Activated naive CD4-positive, alpha-beta T cell treated with anti-CD3 and anti-CD28 coated beads, Interleukin-2, amount 50 U/mL, for 72 hours (primary cell): ENCODE measurements at regions not wholly inside any gene's neighbourhood (a gene's known extent, or its start where the extent isn't known, plus 50 kb on each side); places are given as distances from the start of the nearest gene placed in this dataset.

Experiments
- ATAC-seq, 2 donors: fragments of 150-1000 bp; cut with Tn5 transposase; 2 replicates each; pipeline ENCODE4 v1.10.0; 2021; ENCODE audit warnings: mild to moderate bottlenecking in 2 of 2, moderate library complexity in 2 of 2
- DNase-seq, 2 donors: peaks; one replicate each; pipeline ENCODE4 v3.0.0; 2021 to 2022; ENCODE audit warnings: low spot score in 2 of 2
- H3K27ac Mint-ChIP-seq, 2 donors: one replicate each; pipeline ENCODE4 v1.8.0; 2022; ENCODE audit warnings: mild to moderate bottlenecking in 2 of 2, mixed read lengths in 2 of 2
- H3K36me3 Mint-ChIP-seq, 2 donors: one replicate each; pipeline ENCODE4 v1.8.0; 2022; ENCODE audit warnings: mixed read lengths in 2 of 2
- H3K9me3 Mint-ChIP-seq, 2 donors: one replicate each; pipeline ENCODE4 v1.8.0; 2022; ENCODE audit warnings: mixed read lengths in 2 of 2

GRCh38 chr2:217681791-217682190, 321.0 kb downstream of the TNS1 start:
- Mint-ChIP-seq H3K9me3 (peaks cover 0 to 5% of the 10 kb centered on the region in 2 donors), H3K27ac (no peak overlapping the region), H3K36me3 (peaks cover 0 to 8% of the 10 kb centered on the region in 2 donors)
- ATAC-seq, result no peak
- DNase-seq, result no peak

GRCh38 chr2:217680381-217680780, 322.4 kb downstream of the TNS1 start:
- ATAC-seq (no peak), DNase-seq (no peak)
- Mint-ChIP-seq H3K36me3 (peaks cover 0 to 8% of the 10 kb centered on the region in 2 donors), H3K27ac (no peak overlapping the region), H3K9me3 (peaks cover 0 to 5% of the 10 kb centered on the region in 2 donors)

GRCh38 chr2:217673627-217674026, 329.2 kb downstream of the TNS1 start:
- ATAC-seq, result no peak

GRCh38 chr2:217672472-217672871, 330.3 kb downstream of the TNS1 start:
- Mint-ChIP-seq H3K9me3 (peaks cover 0 to 5% of the 10 kb centered on the region in 2 donors), H3K36me3 (peaks cover 0 to 5% of the 10 kb centered on the region in 2 donors), H3K27ac (no peak overlapping the region)
- ATAC-seq (no peak), DNase-seq (no peak)

More at GRCh38 chr2:217673627-217674026, 329.2 kb downstream of the TNS1 start:
- Mint-ChIP-seq H3K9me3 (peaks cover 0 to 5% of the 10 kb centered on the region in 2 donors), H3K27ac (no peak overlapping the region), H3K36me3 (peaks cover 0 to 8% of the 10 kb centered on the region in 2 donors)
- DNase-seq, result no peak

DNA sequence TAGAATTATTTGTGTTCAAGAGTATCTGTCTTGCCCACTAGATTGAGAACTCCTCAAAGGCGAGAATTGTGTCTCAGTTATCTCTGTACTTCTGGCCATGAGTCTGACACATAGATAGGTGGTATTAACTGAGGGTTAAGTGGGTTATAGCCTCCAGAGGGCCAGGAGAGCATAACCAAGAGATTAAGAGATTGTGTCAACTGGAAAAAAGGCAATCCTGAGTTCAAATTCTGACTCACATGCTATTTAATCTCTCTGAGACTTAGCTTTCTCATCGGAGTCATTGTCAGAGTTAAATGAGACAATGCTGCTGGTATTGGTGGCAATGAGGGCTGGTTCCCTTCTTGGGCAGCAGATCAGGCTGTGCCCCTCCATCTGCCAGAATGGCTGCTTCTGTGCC, 330.9 kb downstream of the TNS1 start:
- no peak overlapping the region for H3K27ac Mint-ChIP-seq
- peaks cover 0 to 5% of the 10 kb centered on the region in 2 donors for H3K9me3 Mint-ChIP-seq
- no peaks in the 10 kb centered on the region for H3K36me3 Mint-ChIP-seq
- ATAC-seq (no peak), DNase-seq (no peak)

DNA sequence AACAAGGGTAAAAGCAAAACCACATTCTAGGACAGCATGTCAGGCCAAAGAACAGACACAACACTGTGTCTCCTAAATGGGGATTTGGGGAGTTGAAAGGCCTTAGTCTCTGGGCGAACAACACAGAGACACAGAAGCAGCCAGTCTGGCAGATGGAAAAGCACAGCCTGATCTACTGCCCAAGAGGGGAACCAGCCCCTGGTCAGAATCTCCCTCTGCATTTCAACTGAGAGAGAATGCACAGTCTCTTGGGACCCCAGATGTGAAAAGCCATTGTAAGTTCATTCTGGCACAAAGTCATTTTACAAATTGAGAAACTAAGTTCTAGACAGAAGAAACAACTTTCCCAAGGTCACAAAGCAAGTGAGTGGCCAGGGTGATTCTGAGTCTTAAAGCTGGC, 331.7 kb downstream of the TNS1 start:
- H3K9me3 Mint-ChIP-seq, result peaks cover 0 to 5% of the 10 kb centered on the region in 2 donors
- DNase-seq, result no peak
- ATAC-seq, result no peak
- no peaks in the 10 kb centered on the region for H3K36me3 Mint-ChIP-seq
- no peak overlapping the region for H3K27ac Mint-ChIP-seq

DNA sequence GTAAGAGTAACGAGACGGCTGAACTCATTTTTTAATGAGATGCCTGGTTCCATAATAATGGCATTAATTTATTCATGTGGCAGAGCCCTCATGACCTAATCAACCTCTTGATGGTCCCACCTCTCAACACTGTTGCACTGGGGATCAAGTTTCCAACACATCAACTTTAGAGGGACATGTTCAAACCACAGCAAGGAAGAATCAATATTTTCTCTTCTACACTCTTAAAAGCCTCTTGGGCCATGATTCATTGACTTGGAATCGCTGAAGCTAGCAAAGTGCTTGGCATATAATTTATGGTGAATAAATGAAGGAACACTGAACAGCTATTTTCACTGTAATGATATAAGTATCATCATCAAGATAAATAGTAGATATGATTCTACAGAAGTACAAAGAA, 333.0 kb downstream of the TNS1 start:
- no peak overlapping the region for H3K27ac Mint-ChIP-seq
- DNase-seq (no peak), ATAC-seq (no peak)
- peaks cover 0 to 2% of the 10 kb centered on the region in 2 donors for H3K36me3 Mint-ChIP-seq
- peaks cover under 1 to 5% of the 10 kb centered on the region in 2 donors for H3K9me3 Mint-ChIP-seq

- ATAC-seq, result no peak
- H3K27ac Mint-ChIP-seq, result no peak overlapping the region
- no peak for DNase-seq
- H3K9me3 Mint-ChIP-seq, result peaks cover 3 to 7% of the 10 kb centered on the region in 2 donors
- peaks cover 0 to 4% of the 10 kb centered on the region in 2 donors for H3K36me3 Mint-ChIP-seq
These were observed 335.3 kb downstream of the TNS1 start for GRCh38 chr2:217667512-217667911.

DNA sequence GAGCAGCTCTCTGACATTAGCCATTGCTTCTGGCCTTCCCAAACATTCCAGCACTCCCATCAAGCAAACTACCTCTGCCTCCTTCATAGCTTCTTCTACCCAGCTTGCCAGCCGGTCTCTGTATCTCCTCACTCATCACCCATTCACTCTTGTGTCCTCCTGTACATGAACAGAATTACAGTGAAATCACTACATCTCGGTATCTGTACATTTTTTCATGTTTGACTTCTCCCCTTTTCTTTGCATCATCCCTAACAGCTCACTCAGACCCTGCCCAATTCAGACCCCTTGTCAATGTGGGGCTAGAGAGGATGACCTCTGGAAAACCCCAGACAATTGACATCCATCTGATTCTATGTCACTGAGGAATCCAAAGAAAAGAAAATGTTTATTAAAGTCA, 335.8 kb downstream of the TNS1 start:
- Mint-ChIP-seq H3K27ac (no peak overlapping the region), H3K36me3 (peaks cover 0 to 4% of the 10 kb centered on the region in 2 donors), H3K9me3 (peaks cover 3 to 7% of the 10 kb centered on the region in 2 donors)
- DNase-seq (no peak), ATAC-seq (no peak)

GRCh38 chr2:217666338-217666737, 336.5 kb downstream of the TNS1 start:
- ATAC-seq (peak; percentile 64 to 72), DNase-seq (no peak)
- H3K9me3 Mint-ChIP-seq, result peaks cover 3 to 7% of the 10 kb centered on the region in 2 donors
- H3K27ac Mint-ChIP-seq, result peak overlapping the region in 1 of 2 donors; percentile 26
- H3K36me3 Mint-ChIP-seq, result peaks cover 0 to 4% of the 10 kb centered on the region in 2 donors

- Mint-ChIP-seq H3K36me3 (peaks cover 0 to 4% of the 10 kb centered on the region in 2 donors), H3K9me3 (peaks cover 3 to 7% of the 10 kb centered on the region in 2 donors), H3K27ac (no peak overlapping the region)
- DNase-seq, result no peak
- no peak for ATAC-seq
These were observed 338.0 kb downstream of the TNS1 start for GRCh38 chr2:217664761-217665160.

DNA sequence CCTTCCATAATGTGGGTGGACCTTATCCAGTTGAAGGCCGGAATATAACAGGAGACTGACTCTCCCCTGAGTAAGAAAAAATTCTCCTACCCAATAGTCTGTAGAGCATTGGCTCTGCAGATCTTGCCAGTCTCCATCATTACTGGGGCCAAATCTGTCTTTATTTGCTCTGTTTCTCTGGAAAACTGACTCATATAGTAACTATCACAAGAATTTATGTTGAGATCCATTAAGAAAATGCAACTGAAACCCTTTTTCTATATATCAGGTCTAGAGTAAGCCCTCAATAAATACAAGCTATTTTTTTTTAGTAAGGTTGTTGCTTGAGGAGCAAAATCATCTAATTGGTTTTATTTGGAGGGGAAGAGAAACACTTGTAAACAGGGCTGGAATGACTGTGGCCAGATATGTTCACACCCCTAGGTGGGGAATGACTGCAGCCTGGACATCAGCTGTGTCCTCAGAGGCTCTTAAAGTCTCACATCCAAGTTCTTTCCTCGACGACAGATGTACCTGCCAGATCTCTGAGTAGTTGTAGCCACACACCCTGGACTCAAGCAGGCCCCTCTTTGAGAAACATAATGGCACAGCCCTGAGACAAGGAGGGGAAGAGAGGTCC, 339.7 kb downstream of the TNS1 start:
- peaks cover 3 to 7% of the 10 kb centered on the region in 2 donors for H3K9me3 Mint-ChIP-seq
- DNase-seq, result no peak
- peak in 1 of 2 donors; percentile 56 for ATAC-seq
- H3K27ac Mint-ChIP-seq, result no peak overlapping the region
- H3K36me3 Mint-ChIP-seq, result peaks cover 0 to 4% of the 10 kb centered on the region in 2 donors

GRCh38 chr2:217661378-217661777, 341.4 kb downstream of the TNS1 start:
- Mint-ChIP-seq H3K9me3 (peaks cover 3 to 7% of the 10 kb centered on the region in 2 donors), H3K27ac (no peak overlapping the region), H3K36me3 (peaks cover 0 to 4% of the 10 kb centered on the region in 2 donors)
- no peak for ATAC-seq
- no peak for DNase-seq

DNA sequence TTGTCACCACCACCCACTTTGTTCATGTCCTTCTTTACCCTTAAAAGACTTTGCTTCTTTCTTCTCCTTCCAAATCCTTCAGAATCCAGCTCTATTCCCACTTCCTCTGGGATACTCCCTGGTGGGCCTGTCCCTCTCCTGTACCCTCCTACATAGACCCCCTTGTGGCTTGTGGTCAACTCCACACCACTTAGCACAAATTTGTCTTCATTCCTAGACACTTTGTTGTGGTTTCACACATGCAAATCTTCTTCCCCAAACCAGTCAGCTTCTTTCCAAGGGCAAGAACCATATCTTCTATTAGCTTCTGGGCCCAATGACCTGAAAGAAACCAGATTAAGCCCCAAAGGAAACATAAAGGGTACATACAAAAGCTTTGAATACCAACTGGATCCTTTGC, 342.4 kb downstream of the TNS1 start:
- ATAC-seq (no peak), DNase-seq (no peak)
- Mint-ChIP-seq H3K9me3 (peaks cover 3 to 7% of the 10 kb centered on the region in 2 donors), H3K27ac (no peak overlapping the region), H3K36me3 (peaks cover 0 to 4% of the 10 kb centered on the region in 2 donors)

- no peak for DNase-seq
- Mint-ChIP-seq H3K27ac (no peak overlapping the region), H3K36me3 (no peaks in the 10 kb centered on the region), H3K9me3 (peaks cover 0 to 4% of the 10 kb centered on the region in 2 donors)
- ATAC-seq, result no peak
These were observed 344.0 kb downstream of the TNS1 start for GRCh38 chr2:217658806-217659205.

- H3K9me3 Mint-ChIP-seq, result no peaks in the 10 kb centered on the region
- no peaks in the 10 kb centered on the region for H3K36me3 Mint-ChIP-seq
- no peak for DNase-seq
- H3K27ac Mint-ChIP-seq, result no peak overlapping the region
- ATAC-seq, result no peak
These were observed 345.5 kb downstream of the TNS1 start for GRCh38 chr2:217657252-217657651.

- no peak overlapping the region for H3K27ac Mint-ChIP-seq
- no peaks in the 10 kb centered on the region for H3K9me3 Mint-ChIP-seq
- no peak for DNase-seq
- no peak for ATAC-seq
- no peaks in the 10 kb centered on the region for H3K36me3 Mint-ChIP-seq
These were observed 346.5 kb downstream of the TNS1 start for GRCh38 chr2:217656316-217656715.

- DNase-seq, result no peak
- Mint-ChIP-seq H3K9me3 (no peaks in the 10 kb centered on the region), H3K27ac (no peak overlapping the region), H3K36me3 (no peaks in the 10 kb centered on the region)
- no peak for ATAC-seq
These were observed 347.1 kb downstream of the TNS1 start for GRCh38 chr2:217655651-217656050.
